ENCODE measurements at regions not wholly inside any gene's neighbourhood (a gene's known extent, or its start where the extent isn't known, plus 50 kb on each side); places are given as distances from the start of the nearest gene placed in this dataset.

GRCh38 chr14:106120101-106120500 lies 593.7 kb downstream of the TMEM121 start:
- TF ChIP-seq CTCF (conservative IDR thresholded peaks at IDR 0.05 in 1 of 2, IDR thresholded peaks at IDR 0.05 in 1 of 2; ENCODE audit: low read depth in 1 of 2, low read length in 2 of 2) (no peak), EZH2 (IDR thresholded peaks at IDR 0.05; ENCODE audit: low read length, missing control alignments) (no peak)
